ENCODE measurements at regions not wholly inside any gene's neighbourhood (a gene's known extent, or its start where the extent isn't known, plus 50 kb on each side); places are given as distances from the start of the nearest gene placed in this dataset.

DNA sequence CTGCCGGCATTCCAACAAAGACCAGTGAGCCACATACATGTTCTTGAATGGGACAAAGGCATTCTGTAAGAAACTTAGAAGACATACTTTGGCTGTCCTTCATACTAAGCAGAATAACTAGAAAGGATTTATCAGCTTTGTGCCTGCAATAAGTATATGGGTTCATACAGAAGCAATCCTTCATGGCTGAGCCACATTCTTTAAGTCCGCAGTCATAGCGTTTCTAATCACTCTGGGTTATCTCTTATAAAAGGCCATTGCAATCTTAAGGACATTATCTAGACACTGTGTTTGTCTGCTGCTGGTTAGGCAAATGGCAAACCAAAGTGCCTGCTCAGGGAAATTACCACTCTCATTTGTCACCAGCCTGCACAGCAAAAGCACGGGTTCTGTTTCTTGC, 488.4 kb downstream of the ACTR3B start:
- TF ChIP-seq, protein P1, sequence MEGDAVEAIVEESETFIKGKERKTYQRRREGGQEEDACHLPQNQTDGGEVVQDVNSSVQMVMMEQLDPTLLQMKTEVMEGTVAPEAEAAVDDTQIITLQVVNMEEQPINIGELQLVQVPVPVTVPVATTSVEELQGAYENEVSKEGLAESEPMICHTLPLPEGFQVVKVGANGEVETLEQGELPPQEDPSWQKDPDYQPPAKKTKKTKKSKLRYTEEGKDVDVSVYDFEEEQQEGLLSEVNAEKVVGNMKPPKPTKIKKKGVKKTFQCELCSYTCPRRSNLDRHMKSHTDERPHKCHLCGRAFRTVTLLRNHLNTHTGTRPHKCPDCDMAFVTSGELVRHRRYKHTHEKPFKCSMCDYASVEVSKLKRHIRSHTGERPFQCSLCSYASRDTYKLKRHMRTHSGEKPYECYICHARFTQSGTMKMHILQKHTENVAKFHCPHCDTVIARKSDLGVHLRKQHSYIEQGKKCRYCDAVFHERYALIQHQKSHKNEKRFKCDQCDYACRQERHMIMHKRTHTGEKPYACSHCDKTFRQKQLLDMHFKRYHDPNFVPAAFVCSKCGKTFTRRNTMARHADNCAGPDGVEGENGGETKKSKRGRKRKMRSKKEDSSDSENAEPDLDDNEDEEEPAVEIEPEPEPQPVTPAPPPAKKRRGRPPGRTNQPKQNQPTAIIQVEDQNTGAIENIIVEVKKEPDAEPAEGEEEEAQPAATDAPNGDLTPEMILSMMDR (IDR thresholded peaks at IDR 0.05), result no peak
- TF ChIP-seq POLR2A (IDR thresholded peaks at IDR 0.05), result no peak

All from thyroid gland (tissue), 4 donors.